IPS DF 4.7 (cell line): ENCODE measurements at regions not wholly inside any gene's neighbourhood (a gene's known extent, or its start where the extent isn't known, plus 50 kb on each side); places are given as distances from the start of the nearest gene placed in this dataset.

ENCODE experiments used
- DNase-seq: peaks from one replicate; pipeline ENCODE4 v3.0.0-alpha.2; 2013; ENCODE audit warnings: low spot score; ENCODE audit errors: extremely low read depth

GRCh38 chr7:41107938-41108448 is 594.9 kb downstream of the INHBA start:
- no peak for DNase-seq

- DNase-seq: no peak
Measured at GRCh38 chr7:41107330-41107937, 595.5 kb downstream of the INHBA start.

- no peak for DNase-seq
Measured at GRCh38 chr7:41104631-41105030, 598.3 kb downstream of the INHBA start.

GRCh38 chr7:41103331-41103730 is 599.6 kb downstream of the INHBA start:
- no peak for DNase-seq

GRCh38 chr7:41098846-41099245 is 604.0 kb downstream of the INHBA start:
- DNase-seq: no peak

- no peak for DNase-seq
Measured at GRCh38 chr7:41098402-41098801, 604.5 kb downstream of the INHBA start.

- DNase-seq: no peak
Measured at GRCh38 chr7:41097501-41097900, 605.4 kb downstream of the INHBA start.

GRCh38 chr7:41096917-41097316 is 606.0 kb downstream of the INHBA start:
- DNase-seq: no peak

- no peak for DNase-seq
Measured at GRCh38 chr7:41093141-41093540, 609.7 kb downstream of the INHBA start.

GRCh38 chr7:41085244-41085643 is 617.6 kb downstream of the INHBA start:
- no peak for DNase-seq

- DNase-seq: no peak
Measured at GRCh38 chr7:41084381-41084780, 618.5 kb downstream of the INHBA start.

GRCh38 chr7:41069635-41070034 is 633.3 kb downstream of the INHBA start:
- no peak for DNase-seq

- no peak for DNase-seq
Measured at GRCh38 chr7:41067576-41067975, 635.3 kb downstream of the INHBA start.

GRCh38 chr7:41065663-41066062 is 637.2 kb downstream of the INHBA start:
- no peak for DNase-seq

- no peak for DNase-seq
Measured at GRCh38 chr7:41063116-41063515, 639.8 kb downstream of the INHBA start.

- DNase-seq: no peak
Measured at GRCh38 chr7:41060796-41061195, 642.1 kb downstream of the INHBA start.

- no peak for DNase-seq
Measured at GRCh38 chr7:41059796-41060195, 643.1 kb downstream of the INHBA start.

- DNase-seq: peak; percentile 82
Measured at GRCh38 chr7:41058986-41059741, 643.7 kb downstream of the INHBA start.

- DNase-seq: no peak
Measured at GRCh38 chr7:41054960-41055661, 647.8 kb downstream of the INHBA start.

- no peak for DNase-seq
Measured at GRCh38 chr7:41053820-41054219, 649.1 kb downstream of the INHBA start.

- DNase-seq: no peak
Measured at GRCh38 chr7:41052736-41053135, 650.2 kb downstream of the INHBA start.

GRCh38 chr7:41052201-41052600 is 650.7 kb downstream of the INHBA start:
- no peak for DNase-seq
